Right lobe of liver (tissue), 4 donors: ENCODE measurements at regions not wholly inside any gene's neighbourhood (a gene's known extent, or its start where the extent isn't known, plus 50 kb on each side); places are given as distances from the start of the nearest gene placed in this dataset.

Source experiments
- CTCF ChIP-seq, 4 donors: fragments of 200-600 bp in 3 of 4; fragments of 450-650 bp in 1 of 4; IDR thresholded peaks; one replicate each; pipeline versions ENCODE4 v1.5.1 to v1.8.0; 2016 to 2022; ENCODE audit warnings: antibody characterized with exemption in 4 of 4, mild to moderate bottlenecking in 2 of 4
- POLR2A ChIP-seq: fragments of 450-650 bp; IDR thresholded peaks from one replicate; pipeline ENCODE4 v1.6.1; 2017; ENCODE audit warnings: antibody characterized with exemption, mild to moderate bottlenecking
- donor health status: DM: no; HTN: no; CAD: no.
- donor health status: DM: no; HTN: no; CAD: no.
- donor health status: DM: no; HTN: yes; CAD: no.

- TF ChIP-seq CTCF (IDR thresholded peaks at IDR 0.05) (no peak), POLR2A (no peak)
Measured at GRCh38 chr5:2376486-2376885, 375.0 kb downstream of the IRX2 start.
